HCT116 (cell line): ENCODE measurements at regions not wholly inside any gene's neighbourhood (a gene's known extent, or its start where the extent isn't known, plus 50 kb on each side); places are given as distances from the start of the nearest gene placed in this dataset.

Source experiments
- ATAC-seq: fragments of 200-7000 bp; cut with Tn5 transposase; 2 replicates; pipeline ENCODE4 v1.9.1; 2020; ENCODE audit warnings: mild to moderate bottlenecking, moderate library complexity
- BruUV-seq: library from RNA; stranded (reverse); fragments of 400-500 nt; replicated peaks from 2 replicates; lab custom pipeline; 2021; lab: Mats Ljungman, UMichigan
- CTCF ChIA-PET: fragments of 300-600 bp; sonication (Branson Sonifier 250); formaldehyde crosslinking; loops from one replicate; lab custom pipeline; 2021; ENCODE audit warnings: antibody characterized with exemption; lab: Charles Lee
- POLR2A ChIA-PET: fragments of 300-600, 350-600 bp; sonication (Branson Sonifier 250); formaldehyde crosslinking; loops from one replicate; lab custom pipeline; 2021; ENCODE audit warnings: antibody characterized with exemption; lab: Charles Lee
- RAD21 ChIA-PET, 2 experiments: fragments of 300-600 bp; sonication (Branson Sonifier 250); formaldehyde crosslinking; loops; one replicate each; lab custom pipeline; 2023; ENCODE audit warnings: low total read pairs in 2 of 2; ENCODE audit not compliant: uncharacterized antibody in 2 of 2, unreplicated experiment in 2 of 2, low non-redundant PET in 1 of 2; lab: Charles Lee
- DNase-seq: peaks from one replicate; pipeline ENCODE4 v3.0.0-alpha.2; 2010; ENCODE audit warnings: low read depth, low spot score
- H2AFZ ChIP-seq: fragments of 200-600 bp; shearing (Covaris generic), sonication (generic); 2 replicates; pipeline ENCODE4 v1.6.1; 2017; ENCODE audit warnings: low read depth, mixed run types, mixed read lengths, antibody characterized with exemption, low read length; ENCODE audit not compliant: poor library complexity, severe bottlenecking
- H3K27ac ChIP-seq: 2 replicates; pipeline ENCODE4 v1.5.1; 2012; ENCODE audit warnings: low read depth, low read length
- H3K27me3 ChIP-seq: fragments of 200-600 bp; sonication (generic); 2 replicates; pipeline ENCODE4 v1.6.1; 2016; ENCODE audit warnings: mixed run types, low read length, mixed read lengths; ENCODE audit not compliant: insufficient read depth
- H3K36me3 ChIP-seq, 2 experiments: fragments of 200-500 bp in 1 of 2; fragments of 200-600 bp in 1 of 2; sonication (Bioruptor generic) in 1 of 2; sonication (generic) in 1 of 2; 2 replicates each; pipeline versions ENCODE4 v1.5.1 to v1.6.1; 2014 to 2016; ENCODE audit warnings: low read length in 2 of 2, inconsistent platforms in 1 of 2, mixed read lengths in 1 of 2, mixed run types in 1 of 2; ENCODE audit not compliant: insufficient read depth in 2 of 2, control insufficient read depth in 1 of 2
- H3K4me1 ChIP-seq, 2 experiments: fragments of 200-600 bp in 1 of 2; sonication (generic) in 1 of 2; 2 replicates each; pipeline versions ENCODE4 v1.5.1 to v1.6.1; 2012 to 2017; ENCODE audit warnings: low read length in 2 of 2, inconsistent platforms in 1 of 2, mild to moderate bottlenecking in 1 of 2, mixed read lengths in 1 of 2, mixed run types in 1 of 2, moderate library complexity in 1 of 2; ENCODE audit not compliant: insufficient read depth in 2 of 2, control insufficient read depth in 1 of 2
- H3K4me2 ChIP-seq: fragments of 200-600 bp; sonication (generic); 2 replicates; pipeline ENCODE4 v1.6.1; 2017; ENCODE audit warnings: mixed run types, low read length, mixed read lengths
- H3K4me3 ChIP-seq, 2 experiments: fragments of 200-600 bp in 1 of 2; sonication (generic) in 1 of 2; replicated peaks in 1 of 2; 2 replicates each; pipeline ENCODE4 v1.5.1; 2011 to 2016; ENCODE audit warnings: low read length in 2 of 2, control low read depth in 1 of 2, low read depth in 1 of 2, mild to moderate bottlenecking in 1 of 2, mixed read lengths in 1 of 2, mixed run types in 1 of 2
- H3K79me2 ChIP-seq: fragments of 200-600 bp; sonication (generic); 2 replicates; pipeline ENCODE4 v1.6.1; 2017; ENCODE audit warnings: mild to moderate bottlenecking, mixed run types, low read length, moderate library complexity, mixed read lengths; ENCODE audit not compliant: insufficient read depth
- H3K9ac ChIP-seq: fragments of 200-600 bp; sonication (generic); 2 replicates; pipeline ENCODE4 v1.6.1; 2016; ENCODE audit warnings: low read length, mixed read lengths
- H3K9me2 ChIP-seq: fragments of 200-600 bp; sonication (generic), shearing (Covaris generic); 2 replicates; pipeline ENCODE4 v1.6.1; 2017; ENCODE audit warnings: mixed run types, mild to moderate bottlenecking, moderate library complexity; ENCODE audit not compliant: insufficient read depth
- H3K9me3 ChIP-seq, 2 experiments: fragments of 200-500 bp in 1 of 2; fragments of 200-600 bp in 1 of 2; sonication (Bioruptor generic) in 1 of 2; sonication (generic) in 1 of 2; 2 replicates each; pipeline ENCODE4 v1.6.1; 2014 to 2017; ENCODE audit warnings: low read length in 2 of 2, mixed read lengths in 2 of 2, inconsistent platforms in 1 of 2, low read depth in 1 of 2, mild to moderate bottlenecking in 1 of 2, mixed run types in 1 of 2, moderate library complexity in 1 of 2; ENCODE audit not compliant: control insufficient read depth in 1 of 2, insufficient read depth in 1 of 2
- H4K20me1 ChIP-seq: fragments of 200-600 bp; sonication (generic), shearing (Covaris generic); 2 replicates; pipeline ENCODE4 v1.6.1; 2017; ENCODE audit warnings: mixed run types, mild to moderate bottlenecking, moderate library complexity; ENCODE audit not compliant: insufficient read depth
- CBX3 ChIP-seq: IDR thresholded peaks from 2 replicates; pipeline ENCODE4 v1.6.1; 2012; ENCODE audit warnings: low read depth
- CEBPB ChIP-seq: IDR thresholded peaks from 2 replicates; pipeline ENCODE4 v1.6.1; 2012; ENCODE audit warnings: low read depth
- EGR1 ChIP-seq: IDR thresholded peaks from 2 replicates; pipeline ENCODE4 v1.6.1; 2012; ENCODE audit warnings: low read depth
- EZH2 ChIP-seq: fragments of 200-600 bp; sonication (generic); IDR thresholded peaks from 2 replicates; pipeline ENCODE4 v1.6.1; 2017; ENCODE audit warnings: antibody characterized with exemption, mixed run types
- EZH2phosphoT487 ChIP-seq: fragments of 200-600 bp; IDR thresholded peaks from 2 replicates; pipeline ENCODE4 v1.6.1; 2018; ENCODE audit warnings: antibody characterized with exemption, borderline replicate concordance
- FOSL1 ChIP-seq: IDR thresholded peaks from 2 replicates; pipeline ENCODE4 v1.6.1; 2012; ENCODE audit warnings: low read depth
- JUND ChIP-seq: IDR thresholded peaks from 2 replicates; pipeline ENCODE4 v1.6.1; 2012
- POLR2A ChIP-seq: IDR thresholded peaks from 2 replicates; pipeline ENCODE4 v1.7.0; 2011; ENCODE audit warnings: borderline replicate concordance; ENCODE audit not compliant: insufficient read depth, insufficient read length; ENCODE audit errors: extremely low read depth
- POLR2AphosphoS5 ChIP-seq: IDR thresholded peaks from 2 replicates; pipeline ENCODE4 v1.6.1; 2011; ENCODE audit warnings: mild to moderate bottlenecking, low read depth, low read length, moderate library complexity
- SIN3A ChIP-seq: IDR thresholded peaks from 2 replicates; pipeline ENCODE4 v1.6.1; 2012; ENCODE audit warnings: low read depth
- SP1 ChIP-seq: IDR thresholded peaks from 2 replicates; pipeline ENCODE4 v1.6.1; 2012; ENCODE audit warnings: low read depth
- SRF ChIP-seq: IDR thresholded peaks from 2 replicates; pipeline ENCODE4 v1.6.1; 2012; ENCODE audit warnings: low read depth
- TCF7L2 ChIP-seq: IDR thresholded peaks from 2 replicates; pipeline ENCODE4 v1.7.0; 2011; ENCODE audit warnings: borderline replicate concordance, inconsistent platforms; ENCODE audit not compliant: insufficient read depth, insufficient read length; ENCODE audit errors: extremely low read depth
- YY1 ChIP-seq: IDR thresholded peaks from 2 replicates; pipeline ENCODE4 v1.6.1; 2011; ENCODE audit warnings: low read length, low read depth, moderate library complexity, mild to moderate bottlenecking; ENCODE audit not compliant: insufficient replicate concordance; ENCODE audit errors: extremely low read depth
- ZFX ChIP-seq: fragments of 450-650 bp; IDR thresholded peaks from 2 replicates; pipeline ENCODE4 v1.6.1; 2017
- ZNF274 ChIP-seq: fragments of 200-500 bp; sonication (Bioruptor generic); IDR thresholded peaks from 2 replicates; pipeline ENCODE4 v1.6.1; 2014; ENCODE audit warnings: mild to moderate bottlenecking, low read depth, low read length, inconsistent platforms
- intact Hi-C: fragments of 100-400 bp; cut with micrococcal nuclease; formaldehyde crosslinking; loops from 2 replicates; pipeline ENCODE4 v1.10.0; 2022
- TF ChIP-seq, protein P1 (sequence below): IDR thresholded peaks from 2 replicates; pipeline ENCODE4 v1.6.1; 2011; ENCODE audit warnings: mild to moderate bottlenecking, low read length, moderate library complexity; ENCODE audit not compliant: insufficient replicate concordance; ENCODE audit errors: extremely low read depth
- TF ChIP-seq, protein P2 (sequence below): IDR thresholded peaks from 2 replicates; pipeline ENCODE4 v1.6.1; 2012
- TF ChIP-seq, protein P3 (sequence below), 3 experiments: fragments of 200-600 bp in 1 of 3; sonication (generic) in 1 of 3; IDR thresholded peaks in 2 of 3; conservative IDR thresholded peaks in 1 of 3; 2 replicates each; pipeline ENCODE4 v1.5.1; 2012 to 2017; ENCODE audit warnings: low read depth in 2 of 3, low read length in 2 of 3, antibody characterized with exemption in 1 of 3, borderline replicate concordance in 1 of 3, control low read depth in 1 of 3, mild to moderate bottlenecking in 1 of 3, mixed read lengths in 1 of 3, mixed run types in 1 of 3, moderate library complexity in 1 of 3; ENCODE audit not compliant: insufficient read depth in 1 of 3
- TF ChIP-seq, protein P4 (sequence below): IDR thresholded peaks from 2 replicates; pipeline ENCODE4 v1.6.1; 2012; ENCODE audit warnings: low read depth

DNA sequence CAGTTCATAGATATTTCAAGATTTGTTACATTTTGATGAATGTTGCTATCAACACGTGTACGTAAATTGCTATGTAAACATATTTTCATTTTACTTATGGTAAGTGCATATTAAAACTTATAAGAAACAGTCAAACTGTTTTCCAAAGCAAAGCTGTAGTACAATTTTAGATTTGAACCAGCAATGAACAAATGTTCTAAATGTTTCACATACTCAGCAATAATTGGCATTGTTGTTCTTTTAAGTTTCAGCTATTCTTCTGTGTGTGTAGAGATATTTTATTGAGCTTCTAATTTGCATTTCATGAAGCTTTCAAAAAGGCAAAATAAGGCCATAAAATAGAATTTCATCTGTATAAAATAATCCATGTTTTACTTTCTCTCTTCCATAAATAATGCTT, 1433.2 kb downstream of the LRFN5 start:
- ChIA-PET RAD21 (no interaction called here), POLR2A (no interaction called here), CTCF (no interaction called here)
- no peak overlapping the region for H3K27ac ChIP-seq
- H3K9me2 ChIP-seq = no peaks in the 10 kb centered on the region
- no peak overlapping the region for H3K4me2 ChIP-seq
- ATAC-seq (no peak), DNase-seq (no peak)
- no peak overlapping the region for H3K4me3 ChIP-seq
- intact Hi-C loops = no loop called here
- H3K36me3 ChIP-seq = no peaks in the 10 kb centered on the region
- no peaks in the 10 kb centered on the region for H4K20me1 ChIP-seq
- H3K79me2 ChIP-seq = no peaks in the 10 kb centered on the region
- no TSS peak for BruUV-seq
- no peaks in the 10 kb centered on the region for H3K9me3 ChIP-seq
- no peaks in the 10 kb centered on the region for H3K4me1 ChIP-seq
- H3K9ac ChIP-seq = no peak overlapping the region
- TF ChIP-seq SIN3A = no peak
- TF ChIP-seq EZH2phosphoT487 = no peak
- TF ChIP-seq CBX3 = no peak
- no peak for TF ChIP-seq FOSL1
- no peak for TF ChIP-seq POLR2A
- TF ChIP-seq ZFX = no peak
- no peak for TF ChIP-seq CEBPB
- TF ChIP-seq JUND = no peak
- TF ChIP-seq ZNF274 = no peak
- TF ChIP-seq EGR1 = no peak
- no peak for TF ChIP-seq YY1
- TF ChIP-seq EZH2 = no peak
- TF ChIP-seq, protein P1, sequence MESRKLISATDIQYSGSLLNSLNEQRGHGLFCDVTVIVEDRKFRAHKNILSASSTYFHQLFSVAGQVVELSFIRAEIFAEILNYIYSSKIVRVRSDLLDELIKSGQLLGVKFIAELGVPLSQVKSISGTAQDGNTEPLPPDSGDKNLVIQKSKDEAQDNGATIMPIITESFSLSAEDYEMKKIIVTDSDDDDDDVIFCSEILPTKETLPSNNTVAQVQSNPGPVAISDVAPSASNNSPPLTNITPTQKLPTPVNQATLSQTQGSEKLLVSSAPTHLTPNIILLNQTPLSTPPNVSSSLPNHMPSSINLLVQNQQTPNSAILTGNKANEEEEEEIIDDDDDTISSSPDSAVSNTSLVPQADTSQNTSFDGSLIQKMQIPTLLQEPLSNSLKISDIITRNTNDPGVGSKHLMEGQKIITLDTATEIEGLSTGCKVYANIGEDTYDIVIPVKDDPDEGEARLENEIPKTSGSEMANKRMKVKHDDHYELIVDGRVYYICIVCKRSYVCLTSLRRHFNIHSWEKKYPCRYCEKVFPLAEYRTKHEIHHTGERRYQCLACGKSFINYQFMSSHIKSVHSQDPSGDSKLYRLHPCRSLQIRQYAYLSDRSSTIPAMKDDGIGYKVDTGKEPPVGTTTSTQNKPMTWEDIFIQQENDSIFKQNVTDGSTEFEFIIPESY = no peak
- TF ChIP-seq SP1 = no peak
- TF ChIP-seq, protein P2, sequence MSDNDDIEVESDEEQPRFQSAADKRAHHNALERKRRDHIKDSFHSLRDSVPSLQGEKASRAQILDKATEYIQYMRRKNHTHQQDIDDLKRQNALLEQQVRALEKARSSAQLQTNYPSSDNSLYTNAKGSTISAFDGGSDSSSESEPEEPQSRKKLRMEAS = no peak
- TF ChIP-seq SRF = no peak
- TF ChIP-seq, protein P3, sequence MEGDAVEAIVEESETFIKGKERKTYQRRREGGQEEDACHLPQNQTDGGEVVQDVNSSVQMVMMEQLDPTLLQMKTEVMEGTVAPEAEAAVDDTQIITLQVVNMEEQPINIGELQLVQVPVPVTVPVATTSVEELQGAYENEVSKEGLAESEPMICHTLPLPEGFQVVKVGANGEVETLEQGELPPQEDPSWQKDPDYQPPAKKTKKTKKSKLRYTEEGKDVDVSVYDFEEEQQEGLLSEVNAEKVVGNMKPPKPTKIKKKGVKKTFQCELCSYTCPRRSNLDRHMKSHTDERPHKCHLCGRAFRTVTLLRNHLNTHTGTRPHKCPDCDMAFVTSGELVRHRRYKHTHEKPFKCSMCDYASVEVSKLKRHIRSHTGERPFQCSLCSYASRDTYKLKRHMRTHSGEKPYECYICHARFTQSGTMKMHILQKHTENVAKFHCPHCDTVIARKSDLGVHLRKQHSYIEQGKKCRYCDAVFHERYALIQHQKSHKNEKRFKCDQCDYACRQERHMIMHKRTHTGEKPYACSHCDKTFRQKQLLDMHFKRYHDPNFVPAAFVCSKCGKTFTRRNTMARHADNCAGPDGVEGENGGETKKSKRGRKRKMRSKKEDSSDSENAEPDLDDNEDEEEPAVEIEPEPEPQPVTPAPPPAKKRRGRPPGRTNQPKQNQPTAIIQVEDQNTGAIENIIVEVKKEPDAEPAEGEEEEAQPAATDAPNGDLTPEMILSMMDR (IDR thresholded peaks at IDR 0.05 in 2 of 3, conservative IDR thresholded peaks at IDR 0.05 in 1 of 3; ENCODE audit: borderline replicate concordance in 1 of 3, insufficient read depth in 1 of 3, low read depth in 2 of 3, low read length in 2 of 3) = no peak
- no peak for TF ChIP-seq TCF7L2
- no peak for TF ChIP-seq POLR2AphosphoS5
- TF ChIP-seq, protein P4, sequence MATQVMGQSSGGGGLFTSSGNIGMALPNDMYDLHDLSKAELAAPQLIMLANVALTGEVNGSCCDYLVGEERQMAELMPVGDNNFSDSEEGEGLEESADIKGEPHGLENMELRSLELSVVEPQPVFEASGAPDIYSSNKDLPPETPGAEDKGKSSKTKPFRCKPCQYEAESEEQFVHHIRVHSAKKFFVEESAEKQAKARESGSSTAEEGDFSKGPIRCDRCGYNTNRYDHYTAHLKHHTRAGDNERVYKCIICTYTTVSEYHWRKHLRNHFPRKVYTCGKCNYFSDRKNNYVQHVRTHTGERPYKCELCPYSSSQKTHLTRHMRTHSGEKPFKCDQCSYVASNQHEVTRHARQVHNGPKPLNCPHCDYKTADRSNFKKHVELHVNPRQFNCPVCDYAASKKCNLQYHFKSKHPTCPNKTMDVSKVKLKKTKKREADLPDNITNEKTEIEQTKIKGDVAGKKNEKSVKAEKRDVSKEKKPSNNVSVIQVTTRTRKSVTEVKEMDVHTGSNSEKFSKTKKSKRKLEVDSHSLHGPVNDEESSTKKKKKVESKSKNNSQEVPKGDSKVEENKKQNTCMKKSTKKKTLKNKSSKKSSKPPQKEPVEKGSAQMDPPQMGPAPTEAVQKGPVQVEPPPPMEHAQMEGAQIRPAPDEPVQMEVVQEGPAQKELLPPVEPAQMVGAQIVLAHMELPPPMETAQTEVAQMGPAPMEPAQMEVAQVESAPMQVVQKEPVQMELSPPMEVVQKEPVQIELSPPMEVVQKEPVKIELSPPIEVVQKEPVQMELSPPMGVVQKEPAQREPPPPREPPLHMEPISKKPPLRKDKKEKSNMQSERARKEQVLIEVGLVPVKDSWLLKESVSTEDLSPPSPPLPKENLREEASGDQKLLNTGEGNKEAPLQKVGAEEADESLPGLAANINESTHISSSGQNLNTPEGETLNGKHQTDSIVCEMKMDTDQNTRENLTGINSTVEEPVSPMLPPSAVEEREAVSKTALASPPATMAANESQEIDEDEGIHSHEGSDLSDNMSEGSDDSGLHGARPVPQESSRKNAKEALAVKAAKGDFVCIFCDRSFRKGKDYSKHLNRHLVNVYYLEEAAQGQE = no peak
- H3K27me3 ChIP-seq = no peaks in the 10 kb centered on the region
- H2AFZ ChIP-seq = no peak overlapping the region
